Upper lobe of left lung (tissue), 6 donors: ENCODE measurements at regions not wholly inside any gene's neighbourhood (a gene's known extent, or its start where the extent isn't known, plus 50 kb on each side); places are given as distances from the start of the nearest gene placed in this dataset.

Experiments used
- ATAC-seq, 2 donors: fragments of 200-7000 bp; cut with Tn5 transposase; one replicate each; pipeline ENCODE4 v1.9.1; 2022; ENCODE audit warnings: mild to moderate bottlenecking in 2 of 2, moderate library complexity in 2 of 2; ENCODE audit not compliant: low FRiP score in 2 of 2
- DNase-seq, 2 donors: peaks; one replicate each; pipeline ENCODE4 v3.0.0-alpha.2; 2019 to 2020
- H3K27ac ChIP-seq, 4 donors: fragments of 200-600 bp; sonication (generic); one replicate each; pipeline ENCODE4 v1.5.1; 2016 to 2019
- H3K27me3 ChIP-seq, 4 donors: fragments of 200-600 bp; sonication (generic); one replicate each; pipeline ENCODE4 v1.5.1; 2017 to 2019
- H3K36me3 ChIP-seq, 4 donors: fragments of 200-600 bp; sonication (generic); one replicate each; pipeline ENCODE4 v1.5.1; 2016 to 2019
- H3K4me1 ChIP-seq, 4 donors: fragments of 200-600 bp; sonication (generic); one replicate each; pipeline ENCODE4 v1.5.1; 2018 to 2019
- H3K4me3 ChIP-seq, 4 donors: fragments of 200-600 bp; sonication (generic); one replicate each; pipeline ENCODE4 v1.5.1; 2017 to 2019; ENCODE audit warnings: mild to moderate bottlenecking in 2 of 4, moderate library complexity in 1 of 4
- H3K9me3 ChIP-seq, 4 donors: fragments of 200-600 bp; sonication (generic); one replicate each; pipeline ENCODE4 v1.5.1; 2018 to 2019
- EP300 ChIP-seq, 4 donors: sonication (generic); formaldehyde crosslinking; IDR thresholded peaks; one replicate each; pipeline ENCODE4 v1.5.1; 2017; ENCODE audit warnings: antibody characterized with exemption in 4 of 4, control low read depth in 2 of 4
- POLR2A ChIP-seq, 4 donors: fragments of 450-650 bp; IDR thresholded peaks; one replicate each; pipeline ENCODE4 v1.5.1; 2016 to 2017; ENCODE audit warnings: antibody characterized with exemption in 4 of 4, mild to moderate bottlenecking in 2 of 4
- POLR2AphosphoS5 ChIP-seq, 2 donors: sonication (generic); formaldehyde crosslinking; IDR thresholded peaks; one replicate each; pipeline ENCODE4 v1.5.1; 2017; ENCODE audit warnings: antibody characterized with exemption in 2 of 2
- WGBS, 2 donors: methylation state at CpG; one replicate each; pipeline ENCODE4 v1.1.5; 2017 to 2018; 5-methylcytosine and 5-hydroxymethylcytosine counted together
- TF ChIP-seq, protein P1 (sequence below), 6 experiments: fragments of 450-650 bp in 4 of 6; fragments of 200-600 bp in 2 of 6; sonication (generic) in 2 of 6; IDR thresholded peaks; one replicate each; pipeline ENCODE4 v1.5.1; 2016 to 2019; ENCODE audit warnings: antibody characterized with exemption in 6 of 6
- donor health status: DM: no; HTN: no; CAD: no; lungs with moderate emphysema.
- donor health status: DM: no; HTN: yes; CAD: no; lungs with severe emphysema.

DNA sequence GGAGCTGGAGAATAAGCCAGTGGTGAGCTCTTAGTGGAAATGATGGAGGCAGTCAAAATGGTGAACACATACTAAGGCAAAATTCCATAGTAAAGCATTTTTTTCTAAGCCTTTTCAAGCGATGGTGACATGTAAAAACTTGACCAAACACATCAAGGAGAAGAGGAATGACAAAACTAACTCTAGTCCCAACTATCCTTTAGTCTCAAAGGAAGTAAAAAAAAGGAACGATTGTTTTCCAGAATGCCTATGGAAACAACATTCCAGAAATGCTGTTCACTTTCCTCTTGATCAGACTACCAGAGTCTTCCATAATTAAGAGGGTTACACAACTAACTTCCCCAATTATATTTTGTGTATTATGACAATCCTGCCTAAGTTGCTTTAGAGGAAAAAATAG is 715.6 kb downstream of the EPHA4 start:
- Histone ChIP-seq H3K4me1 (no peaks in the 10 kb centered on the region), H3K4me3 (no peak overlapping the region), H3K27me3 (no peaks in the 10 kb centered on the region), H3K27ac (no peak overlapping the region), H3K9me3 (no peaks in the 10 kb centered on the region), H3K36me3 (no peaks in the 10 kb centered on the region)
- no peak for DNase-seq
- TF ChIP-seq POLR2A (IDR thresholded peaks at IDR 0.05) = no peak
- TF ChIP-seq, protein P1, sequence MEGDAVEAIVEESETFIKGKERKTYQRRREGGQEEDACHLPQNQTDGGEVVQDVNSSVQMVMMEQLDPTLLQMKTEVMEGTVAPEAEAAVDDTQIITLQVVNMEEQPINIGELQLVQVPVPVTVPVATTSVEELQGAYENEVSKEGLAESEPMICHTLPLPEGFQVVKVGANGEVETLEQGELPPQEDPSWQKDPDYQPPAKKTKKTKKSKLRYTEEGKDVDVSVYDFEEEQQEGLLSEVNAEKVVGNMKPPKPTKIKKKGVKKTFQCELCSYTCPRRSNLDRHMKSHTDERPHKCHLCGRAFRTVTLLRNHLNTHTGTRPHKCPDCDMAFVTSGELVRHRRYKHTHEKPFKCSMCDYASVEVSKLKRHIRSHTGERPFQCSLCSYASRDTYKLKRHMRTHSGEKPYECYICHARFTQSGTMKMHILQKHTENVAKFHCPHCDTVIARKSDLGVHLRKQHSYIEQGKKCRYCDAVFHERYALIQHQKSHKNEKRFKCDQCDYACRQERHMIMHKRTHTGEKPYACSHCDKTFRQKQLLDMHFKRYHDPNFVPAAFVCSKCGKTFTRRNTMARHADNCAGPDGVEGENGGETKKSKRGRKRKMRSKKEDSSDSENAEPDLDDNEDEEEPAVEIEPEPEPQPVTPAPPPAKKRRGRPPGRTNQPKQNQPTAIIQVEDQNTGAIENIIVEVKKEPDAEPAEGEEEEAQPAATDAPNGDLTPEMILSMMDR (IDR thresholded peaks at IDR 0.05) = no peak
- no peak for TF ChIP-seq EP300 (IDR thresholded peaks at IDR 0.05)
- TF ChIP-seq POLR2AphosphoS5 (IDR thresholded peaks at IDR 0.05) = no peak
- ATAC-seq = no peak
- WGBS, 2 donors = 74 to 91% methylated on average over 2 of the region's 2 CpGs

GRCh38 chr2:220857368-220857767 is 714.7 kb downstream of the EPHA4 start:
- Histone ChIP-seq H3K4me1 (no peaks in the 10 kb centered on the region), H3K9me3 (no peaks in the 10 kb centered on the region), H3K27ac (no peak overlapping the region), H3K27me3 (no peaks in the 10 kb centered on the region), H3K4me3 (no peak overlapping the region), H3K36me3 (no peaks in the 10 kb centered on the region)
- TF ChIP-seq, protein P1 (IDR thresholded peaks at IDR 0.05) = no peak
- TF ChIP-seq EP300 (IDR thresholded peaks at IDR 0.05) = no peak
- TF ChIP-seq POLR2A (IDR thresholded peaks at IDR 0.05) = no peak
- no peak for TF ChIP-seq POLR2AphosphoS5 (IDR thresholded peaks at IDR 0.05)
- no peak for DNase-seq
- WGBS, 2 donors = 65 to 73% methylated on average over 1 of the region's 1 CpG
- no peak for ATAC-seq

DNA sequence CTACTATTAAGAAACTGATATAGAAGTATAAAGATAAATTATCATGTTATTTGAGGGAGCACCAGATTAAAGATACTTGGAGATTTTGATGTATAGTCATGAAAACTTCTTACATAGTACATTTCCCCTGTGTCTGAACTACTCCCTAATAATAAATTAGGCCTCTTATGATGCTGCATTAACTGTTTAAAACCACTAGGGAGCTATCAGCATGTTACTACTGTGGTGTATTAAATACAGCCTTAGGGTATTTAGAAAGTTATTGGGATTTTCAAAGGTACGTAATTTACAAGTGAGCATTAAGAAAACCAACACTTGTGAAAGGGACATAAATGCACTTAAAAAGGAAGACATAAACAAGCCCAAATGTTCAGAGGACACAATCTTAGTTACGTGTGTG is 714.0 kb downstream of the EPHA4 start:
- no peak overlapping the region for H3K4me3 ChIP-seq
- TF ChIP-seq, protein P1 (IDR thresholded peaks at IDR 0.05) = no peak
- TF ChIP-seq POLR2A (IDR thresholded peaks at IDR 0.05) = no peak
- TF ChIP-seq POLR2AphosphoS5 (IDR thresholded peaks at IDR 0.05) = no peak
- TF ChIP-seq EP300 (IDR thresholded peaks at IDR 0.05) = no peak
- no peaks in the 10 kb centered on the region for H3K4me1 ChIP-seq
- H3K27me3 ChIP-seq = no peaks in the 10 kb centered on the region
- H3K27ac ChIP-seq = no peak overlapping the region
- no peaks in the 10 kb centered on the region for H3K9me3 ChIP-seq
- no peaks in the 10 kb centered on the region for H3K36me3 ChIP-seq
- WGBS, 2 donors = 86 to 91% methylated on average over 2 of the region's 2 CpGs
- ATAC-seq (no peak), DNase-seq (no peak)

DNA sequence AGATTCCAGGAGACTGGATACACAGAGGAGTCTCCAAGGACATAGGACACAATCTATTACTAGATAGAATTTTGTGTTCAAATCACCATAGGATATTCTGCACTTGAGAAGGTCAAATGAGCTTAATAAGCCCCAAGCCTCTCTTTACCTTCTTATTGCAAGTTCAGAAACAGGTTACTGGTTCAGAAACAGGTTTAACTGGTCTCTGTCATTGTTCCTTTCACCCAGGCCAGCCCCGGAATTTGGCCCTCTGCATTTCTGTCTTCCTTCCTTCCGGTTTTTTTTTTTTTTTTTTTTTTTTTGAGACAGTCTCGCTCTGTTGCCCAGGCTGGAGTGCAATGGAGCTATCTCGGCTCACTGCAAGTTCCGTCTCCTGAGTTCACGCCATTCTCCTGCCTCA is 700.2 kb downstream of the EPHA4 start:
- Histone ChIP-seq H3K4me3 (no peak overlapping the region), H3K9me3 (no peaks in the 10 kb centered on the region), H3K4me1 (no peaks in the 10 kb centered on the region), H3K36me3 (no peaks in the 10 kb centered on the region), H3K27ac (no peak overlapping the region), H3K27me3 (no peaks in the 10 kb centered on the region)
- DNase-seq (no peak), ATAC-seq (no peak)
- WGBS, 2 donors = 73 to 89% methylated on average over 6 of the region's 6 CpGs
- TF ChIP-seq POLR2A (IDR thresholded peaks at IDR 0.05) = no peak
- TF ChIP-seq, protein P1 (IDR thresholded peaks at IDR 0.05) = no peak

DNA sequence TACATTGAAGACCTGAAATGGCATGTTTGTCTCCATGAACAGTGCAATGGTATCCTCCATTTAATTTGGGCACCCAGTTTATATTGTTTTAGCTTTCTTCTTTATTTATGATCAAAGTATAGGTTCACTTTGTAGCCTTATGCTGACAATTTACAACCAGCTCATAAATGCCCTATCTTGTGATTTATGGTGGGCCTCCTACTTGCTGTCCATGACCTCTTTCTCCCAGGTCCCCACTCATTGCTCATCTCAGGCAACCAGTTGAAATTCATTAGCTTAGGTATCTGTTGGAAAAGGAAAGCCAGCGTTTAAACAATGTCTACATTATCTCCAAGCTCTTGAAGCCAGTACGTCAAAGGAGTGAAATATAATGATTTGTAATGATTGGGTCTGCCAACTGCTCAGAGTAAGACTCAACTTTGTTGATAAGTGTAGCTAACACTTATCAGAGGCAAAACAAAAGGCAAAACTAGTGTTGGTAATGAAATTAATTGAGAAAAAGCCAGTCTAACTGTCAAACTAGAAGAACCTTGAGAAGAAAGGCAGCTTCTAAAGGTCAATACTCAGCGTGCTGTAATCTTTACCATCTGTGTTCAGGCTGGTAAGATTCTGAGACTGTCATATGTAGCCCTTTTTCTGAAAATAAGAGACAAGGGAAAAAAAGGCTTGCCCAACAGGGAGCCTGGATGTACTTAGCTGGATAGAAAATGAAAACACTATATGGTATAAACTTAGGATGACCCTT is 695.9 kb downstream of the EPHA4 start:
- Histone ChIP-seq H3K4me1 (no peaks in the 10 kb centered on the region), H3K27me3 (no peaks in the 10 kb centered on the region), H3K27ac (no peak overlapping the region), H3K36me3 (no peaks in the 10 kb centered on the region), H3K9me3 (no peaks in the 10 kb centered on the region), H3K4me3 (no peak overlapping the region)
- TF ChIP-seq, protein P1 (IDR thresholded peaks at IDR 0.05) = no peak
- TF ChIP-seq POLR2AphosphoS5 (IDR thresholded peaks at IDR 0.05) (no peak), POLR2A (IDR thresholded peaks at IDR 0.05) (no peak), EP300 (IDR thresholded peaks at IDR 0.05) (no peak)
- no peak for DNase-seq
- WGBS, 2 donors = 69 to 84% methylated on average over 3 of the region's 3 CpGs
- ATAC-seq = no peak
